HG02884 (cell line): ENCODE measurements at regions not wholly inside any gene's neighbourhood (a gene's known extent, or its start where the extent isn't known, plus 50 kb on each side); places are given as distances from the start of the nearest gene placed in this dataset.
"Not testable (repeated sequence)": the region's sequence is repeated elsewhere in the genome, so short reads cannot be mapped to it uniquely, and the experiment has no call there.

Source experiments
- ATAC-seq: cut with Tn5 transposase; IDR thresholded peaks from one replicate; pipeline ENCODE4 v1.9.1; 2021; ENCODE audit warnings: mild to moderate bottlenecking, moderate library complexity; ENCODE audit not compliant: unreplicated experiment

DNA sequence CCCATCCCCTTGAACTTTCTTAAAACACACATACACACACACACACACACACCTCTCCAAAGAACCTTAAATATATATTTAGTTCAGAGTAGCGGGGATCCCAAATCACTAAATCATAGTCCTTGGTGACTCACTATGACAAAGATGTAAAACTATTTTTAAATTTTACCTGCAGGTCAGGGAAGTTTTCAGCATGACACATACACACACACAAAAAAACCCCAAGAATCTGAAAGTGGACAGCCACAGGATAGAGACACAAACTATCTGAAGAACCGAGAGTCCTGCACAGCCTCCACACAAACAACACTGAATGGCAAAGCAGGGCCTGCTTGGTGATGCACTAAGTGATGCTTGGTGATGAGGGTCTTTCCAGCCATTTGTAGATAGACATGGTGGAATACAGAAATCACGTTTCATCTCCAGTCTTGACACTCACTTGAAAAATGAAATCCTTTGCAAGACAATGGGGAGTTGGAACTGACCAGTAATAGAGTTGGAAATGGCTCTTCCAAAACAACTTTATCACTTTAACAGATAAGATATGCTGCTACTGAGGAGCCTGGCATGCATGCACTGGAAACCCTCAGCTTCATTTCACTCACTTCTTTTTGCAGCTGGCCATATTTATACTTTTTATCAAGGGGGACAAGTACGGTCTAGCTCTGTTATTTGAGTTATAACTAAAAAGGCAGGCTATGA is 307.3 kb downstream of the RAPGEF2 start:
- peak; percentile 63 for ATAC-seq

- no peak for ATAC-seq
Observed at GRCh38 chr4:159410891-159411290, 308.0 kb downstream of the RAPGEF2 start.

DNA sequence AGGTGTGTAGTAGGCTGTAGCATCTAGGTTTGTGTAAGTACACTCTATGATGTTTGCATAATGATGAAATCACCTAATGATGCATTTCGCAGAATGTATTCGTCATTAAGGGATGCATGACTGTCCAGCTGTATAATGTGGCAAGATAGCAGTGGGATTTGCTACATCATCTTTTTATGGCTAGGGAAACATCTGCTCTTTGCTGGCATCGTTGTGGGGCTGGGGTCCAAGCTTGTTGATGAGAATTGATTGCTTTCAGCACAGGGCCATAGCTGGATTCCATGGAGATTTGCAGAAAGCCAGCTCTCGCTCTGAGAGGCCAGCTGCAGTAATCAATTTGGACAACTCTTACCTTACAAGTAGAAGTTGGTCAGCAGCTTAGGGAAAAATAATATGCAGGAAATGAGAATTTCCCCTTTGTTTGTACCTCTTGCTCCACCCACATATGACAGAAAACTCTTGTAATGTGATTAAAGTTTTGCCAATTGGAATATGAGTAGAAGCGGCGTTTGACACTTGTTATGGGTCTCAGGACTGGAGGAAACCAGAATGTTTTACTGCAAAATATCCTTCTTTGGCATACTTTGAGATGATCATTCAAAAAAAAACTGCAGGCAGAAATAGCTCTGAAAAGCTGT is 310.5 kb downstream of the RAPGEF2 start:
- ATAC-seq: no peak

- no peak for ATAC-seq
Observed at GRCh38 chr4:159414305-159414704, 311.4 kb downstream of the RAPGEF2 start.

GRCh38 chr4:159416073-159416472 is 313.2 kb downstream of the RAPGEF2 start:
- ATAC-seq: no peak

DNA sequence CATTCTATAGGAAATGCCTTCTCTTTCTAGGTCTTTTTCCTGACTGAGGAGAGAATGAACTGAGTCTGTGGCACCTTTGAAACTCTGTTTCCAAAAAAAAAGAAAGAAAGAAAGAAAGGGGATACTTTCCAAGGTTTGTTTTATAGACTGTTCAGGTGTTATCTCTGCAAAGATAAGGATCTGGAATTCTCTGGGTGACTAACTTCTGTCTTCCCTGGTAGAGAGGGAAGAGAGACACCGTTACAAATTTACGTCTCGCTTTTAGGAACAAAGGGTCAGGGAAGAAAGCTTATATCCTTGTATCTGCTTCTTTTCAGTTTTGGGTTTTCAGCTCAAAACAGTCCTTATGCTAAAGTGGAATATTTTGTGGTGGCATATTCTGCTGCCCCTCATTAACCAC is 314.1 kb downstream of the RAPGEF2 start:
- ATAC-seq: no peak

GRCh38 chr4:159420162-159421057 is 317.5 kb downstream of the RAPGEF2 start:
- ATAC-seq: no peak

GRCh38 chr4:159421058-159421419 is 318.2 kb downstream of the RAPGEF2 start:
- ATAC-seq: not testable (repeated sequence)

GRCh38 chr4:159422019-159422418 is 319.1 kb downstream of the RAPGEF2 start:
- peak; percentile 50 for ATAC-seq

DNA sequence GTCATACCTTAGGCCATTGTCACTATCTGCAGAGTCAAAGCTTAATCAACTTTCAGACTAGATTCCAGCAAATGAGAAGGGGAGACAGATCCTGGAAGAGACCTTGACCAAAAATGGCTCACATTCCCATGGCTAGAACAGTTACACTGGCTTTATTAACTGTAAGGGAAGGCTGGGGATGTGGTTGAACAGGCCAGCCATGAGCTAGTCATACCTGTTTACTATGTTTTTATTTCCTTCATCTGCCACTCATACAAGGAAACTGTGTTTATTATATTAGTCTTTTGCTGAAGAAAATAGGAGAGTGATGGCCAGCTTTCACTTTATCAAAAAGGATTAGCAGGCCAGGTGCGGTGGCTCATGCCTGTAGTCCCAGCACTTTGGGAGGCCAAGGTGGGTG is 319.7 kb downstream of the RAPGEF2 start:
- ATAC-seq: no peak

DNA sequence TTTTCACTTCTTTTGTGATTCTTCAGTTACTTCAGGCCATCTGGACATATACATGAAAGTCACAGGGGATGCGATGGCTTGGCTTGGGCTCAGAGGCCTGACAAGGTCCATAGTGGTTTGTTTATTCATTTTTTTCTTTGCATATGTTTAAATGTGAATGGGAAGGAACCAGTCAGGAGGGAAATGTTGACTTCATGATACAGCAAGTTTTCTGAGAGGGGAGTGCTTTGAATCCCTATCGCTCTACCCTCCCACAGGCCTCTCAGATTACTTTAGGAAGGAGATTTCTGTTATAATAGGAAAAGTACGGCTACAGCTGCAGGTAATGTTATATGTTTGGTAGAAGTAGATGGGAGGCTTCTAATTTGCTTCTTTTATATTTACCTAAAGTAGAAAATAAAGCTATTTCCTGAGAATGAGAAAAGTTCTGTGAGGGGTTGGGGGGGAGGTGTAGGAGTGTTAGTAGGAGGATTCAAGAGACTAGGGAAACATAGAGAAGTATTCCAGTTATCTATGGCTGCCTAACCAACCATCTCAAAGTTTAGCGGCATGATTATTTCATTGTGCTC is 322.9 kb downstream of the RAPGEF2 start:
- ATAC-seq: no peak

- ATAC-seq: no peak
Observed at GRCh38 chr4:159428293-159428692, 325.4 kb downstream of the RAPGEF2 start.

- ATAC-seq: peak; percentile 26
Observed at GRCh38 chr4:159428975-159429692, 326.3 kb downstream of the RAPGEF2 start.

DNA sequence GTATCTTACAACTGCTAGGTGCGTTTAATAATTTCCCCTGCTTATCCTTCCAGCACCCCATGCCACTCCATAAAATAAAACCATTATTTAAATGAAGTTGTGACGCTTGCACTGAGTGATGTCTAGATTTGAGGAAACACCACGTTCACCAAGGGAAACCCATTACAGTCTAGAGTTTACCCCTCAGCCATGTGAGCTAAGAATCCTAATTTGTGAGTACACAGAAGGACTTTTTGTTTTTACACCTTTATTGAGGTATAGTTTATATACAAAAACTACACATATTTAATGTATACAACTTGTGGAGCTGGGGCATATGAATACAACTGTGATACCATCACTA is 326.8 kb downstream of the RAPGEF2 start:
- ATAC-seq: peak; percentile 52

DNA sequence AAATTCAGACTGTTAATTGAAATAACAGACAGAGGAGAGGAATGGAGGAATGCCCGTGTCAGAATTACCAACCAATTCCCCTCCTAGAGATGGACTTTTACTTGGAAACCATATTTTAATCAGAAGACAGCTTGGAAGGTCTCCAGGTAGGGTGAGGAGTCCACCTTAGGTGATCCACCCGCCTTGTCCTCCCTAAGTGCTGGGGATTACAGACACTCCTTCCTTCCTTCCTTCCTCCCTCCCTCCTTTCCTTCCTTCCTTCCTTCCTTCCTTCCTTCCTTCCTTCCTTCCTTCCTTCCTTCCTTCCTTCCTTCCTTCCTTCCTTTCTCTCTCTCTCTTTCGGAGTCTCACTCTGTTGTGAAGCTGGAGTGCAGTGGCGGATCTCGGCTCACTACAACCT is 328.0 kb downstream of the RAPGEF2 start:
- ATAC-seq: no peak

DNA sequence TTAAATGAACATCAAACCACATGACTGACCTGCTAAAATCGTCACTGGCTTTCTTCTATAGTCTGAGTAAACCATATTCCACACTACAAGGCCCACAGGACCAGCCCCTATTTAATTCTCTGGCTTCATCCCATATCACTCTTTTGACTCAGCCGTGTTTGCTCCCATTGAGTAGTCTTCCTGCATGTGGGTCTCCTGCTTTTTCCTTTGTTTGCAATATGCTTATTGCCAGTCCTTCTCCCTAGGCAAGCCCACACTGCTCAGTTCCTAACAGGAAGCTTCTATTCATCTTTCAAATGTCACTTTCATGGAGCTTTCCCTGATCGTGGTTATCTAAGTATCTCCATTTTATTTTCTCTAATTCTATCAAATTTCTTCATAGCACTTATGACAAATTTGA is 329.6 kb downstream of the RAPGEF2 start:
- no peak for ATAC-seq

- no peak for ATAC-seq
Observed at GRCh38 chr4:159433337-159433736, 330.5 kb downstream of the RAPGEF2 start.

DNA sequence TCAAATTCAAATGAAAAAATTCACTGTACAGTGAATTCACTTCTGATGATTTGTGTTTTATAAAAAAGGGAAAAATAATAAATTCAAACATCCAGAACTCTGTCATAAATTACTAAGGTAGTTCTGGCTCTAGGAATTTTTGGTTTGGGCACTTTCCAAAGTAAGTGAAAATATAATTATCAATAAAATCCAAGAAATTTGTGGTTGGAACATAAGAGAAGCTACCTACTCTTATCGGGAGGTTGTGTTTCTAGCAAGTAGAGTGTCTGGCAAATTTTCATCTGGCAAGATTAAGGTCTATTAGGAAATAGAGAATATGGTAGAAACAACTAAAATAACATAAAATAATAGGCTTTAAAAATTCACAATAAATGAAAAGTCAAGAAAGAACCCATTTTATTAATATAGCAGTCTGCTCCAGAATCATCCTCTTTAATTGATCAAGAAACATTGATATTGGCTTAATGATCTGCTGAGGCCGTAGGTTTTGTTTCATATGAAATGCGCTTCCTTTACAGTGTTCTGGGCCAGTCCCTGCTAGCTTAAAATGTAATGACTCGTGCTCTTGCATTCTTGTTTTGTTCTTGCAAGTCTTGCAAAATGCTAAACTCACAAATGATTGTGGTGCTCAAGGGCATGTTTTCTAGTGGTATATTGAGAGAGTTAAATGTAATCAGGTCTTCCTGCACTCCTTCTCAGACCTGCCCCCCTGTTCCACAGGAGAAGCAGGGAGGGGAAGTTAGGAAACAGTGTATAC is 331.4 kb downstream of the RAPGEF2 start:
- ATAC-seq: no peak

DNA sequence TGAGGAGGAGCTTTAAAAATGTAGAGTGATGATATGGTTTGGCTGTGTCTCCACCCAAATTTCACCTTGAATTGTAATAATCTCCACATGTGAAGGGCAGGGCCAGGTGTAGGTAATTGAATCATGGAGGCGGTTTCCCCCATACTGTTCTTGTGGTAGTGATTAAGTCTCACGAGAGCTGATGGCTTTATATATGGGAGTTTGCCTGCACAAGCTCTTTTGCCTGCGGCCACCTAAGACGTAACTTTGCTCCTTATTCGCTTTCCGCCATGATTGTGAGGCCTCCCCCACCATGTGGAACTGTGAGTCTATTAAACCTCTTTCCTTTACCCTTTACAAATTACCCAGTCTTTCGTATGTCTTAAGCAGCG is 332.0 kb downstream of the RAPGEF2 start:
- no peak for ATAC-seq

- no peak for ATAC-seq
Observed at GRCh38 chr4:159435561-159436023, 332.7 kb downstream of the RAPGEF2 start.
